HG02885 (cell line): ENCODE measurements at regions not wholly inside any gene's neighbourhood (a gene's known extent, or its start where the extent isn't known, plus 50 kb on each side); places are given as distances from the start of the nearest gene placed in this dataset.

ENCODE experiments used
- ATAC-seq: cut with Tn5 transposase; IDR thresholded peaks from one replicate; pipeline ENCODE4 v1.9.1; 2021; ENCODE audit warnings: mild to moderate bottlenecking; ENCODE audit not compliant: unreplicated experiment, poor library complexity

- ATAC-seq = no peak
Measured at GRCh38 chr7:35405461-35405860, 151.6 kb upstream of the TBX20 start.

GRCh38 chr7:35401217-35401879, 147.4 kb upstream of the TBX20 start:
- ATAC-seq = no peak

DNA sequence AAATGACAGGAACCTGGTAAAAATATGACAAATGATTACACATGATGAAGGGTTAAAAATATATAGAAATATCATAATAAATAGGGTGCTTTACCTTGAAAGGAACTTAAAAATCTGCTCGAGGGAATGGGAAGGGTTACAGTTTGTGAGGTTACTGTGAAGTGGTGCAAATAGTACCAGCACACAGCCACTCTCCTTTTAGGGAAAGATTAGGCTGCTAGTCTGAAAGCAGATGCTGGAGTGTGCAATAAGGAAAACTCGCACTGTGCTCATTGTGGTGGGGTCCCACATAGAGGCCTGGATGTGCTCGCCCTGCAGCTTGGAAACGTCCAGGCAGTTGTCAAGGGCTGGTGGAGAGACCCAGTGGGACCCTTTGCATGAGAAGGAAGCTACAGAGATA, 145.9 kb upstream of the TBX20 start:
- no peak for ATAC-seq

DNA sequence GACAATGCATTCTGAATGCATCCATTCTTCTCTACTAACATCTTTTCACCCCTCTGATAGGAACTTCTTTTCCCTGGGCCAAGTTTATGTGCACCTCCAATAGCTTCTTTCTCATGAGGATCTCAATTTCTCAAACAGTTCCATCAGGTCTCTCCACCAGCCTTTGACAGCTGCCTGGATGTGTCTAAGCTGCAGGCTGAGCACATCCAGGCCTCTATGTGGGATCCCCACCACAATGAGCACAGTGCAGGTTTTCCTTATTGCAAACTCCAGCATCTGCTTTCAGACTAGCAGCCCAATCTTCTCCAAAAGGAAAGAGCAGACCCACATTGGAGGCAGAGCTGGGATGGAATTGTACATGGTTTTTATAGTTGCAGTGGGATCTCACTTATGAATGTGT, 145.3 kb upstream of the TBX20 start:
- ATAC-seq = no peak

DNA sequence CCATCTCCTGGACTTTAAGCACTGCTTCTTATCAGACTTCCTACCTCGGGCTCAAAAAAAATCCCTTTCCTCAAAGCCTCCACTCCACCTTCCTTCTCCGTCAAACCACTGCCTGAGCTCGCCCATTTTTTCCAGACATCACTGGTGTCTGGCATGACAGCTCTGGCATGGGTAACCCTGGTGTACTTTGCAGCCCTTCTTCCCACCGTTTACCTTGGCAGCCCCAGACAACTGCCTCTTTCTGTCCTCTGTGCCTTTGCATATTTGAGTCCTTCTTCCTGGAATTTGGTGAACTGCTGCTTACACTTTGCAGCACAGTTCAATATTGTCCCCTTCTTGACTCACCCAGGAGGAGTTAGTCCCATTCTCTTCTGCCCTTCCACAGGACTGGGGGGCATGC, 144.6 kb upstream of the TBX20 start:
- no peak for ATAC-seq

DNA sequence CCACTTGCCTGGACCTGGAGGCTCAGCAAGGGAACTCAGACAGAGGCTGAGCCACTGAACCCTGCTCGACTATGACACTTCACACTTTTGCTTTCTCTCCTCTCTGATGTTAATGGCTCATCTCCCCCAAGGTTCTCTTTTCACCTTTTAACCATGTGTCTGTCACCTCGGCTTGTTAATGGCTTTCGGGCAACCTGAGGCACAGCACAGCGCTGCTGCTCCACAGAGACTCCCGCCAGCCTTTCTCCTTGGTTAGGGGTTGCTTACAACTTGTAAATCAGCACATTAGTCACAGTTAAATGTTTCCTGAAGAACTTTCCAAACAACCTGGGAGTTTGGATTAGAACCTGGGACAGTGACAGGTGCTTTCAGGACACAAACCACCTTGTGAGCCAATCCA, 136.2 kb upstream of the TBX20 start:
- no peak for ATAC-seq

DNA sequence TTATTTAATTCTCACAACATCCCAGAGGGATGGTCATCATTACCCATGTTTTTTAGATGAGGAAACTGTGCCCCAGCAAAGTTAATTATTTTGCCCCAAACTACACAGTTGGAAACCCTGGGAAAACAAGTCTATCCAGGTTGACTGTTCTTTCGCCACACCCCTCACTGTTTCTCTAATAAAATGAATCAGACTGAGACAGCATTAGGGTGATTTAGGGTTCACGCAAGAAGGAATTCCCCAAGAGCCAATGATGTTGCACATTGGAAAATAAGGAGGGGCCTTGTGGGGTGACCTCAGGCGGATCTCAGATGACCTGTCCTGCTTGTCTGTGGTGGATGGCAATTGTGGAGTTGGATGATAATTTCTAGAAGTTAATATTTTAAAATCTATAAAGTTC, 135.7 kb upstream of the TBX20 start:
- ATAC-seq = no peak

- ATAC-seq = no peak
Measured at GRCh38 chr7:35386816-35387706, 133.2 kb upstream of the TBX20 start.

- ATAC-seq = no peak
Measured at GRCh38 chr7:35386082-35386815, 132.3 kb upstream of the TBX20 start.

DNA sequence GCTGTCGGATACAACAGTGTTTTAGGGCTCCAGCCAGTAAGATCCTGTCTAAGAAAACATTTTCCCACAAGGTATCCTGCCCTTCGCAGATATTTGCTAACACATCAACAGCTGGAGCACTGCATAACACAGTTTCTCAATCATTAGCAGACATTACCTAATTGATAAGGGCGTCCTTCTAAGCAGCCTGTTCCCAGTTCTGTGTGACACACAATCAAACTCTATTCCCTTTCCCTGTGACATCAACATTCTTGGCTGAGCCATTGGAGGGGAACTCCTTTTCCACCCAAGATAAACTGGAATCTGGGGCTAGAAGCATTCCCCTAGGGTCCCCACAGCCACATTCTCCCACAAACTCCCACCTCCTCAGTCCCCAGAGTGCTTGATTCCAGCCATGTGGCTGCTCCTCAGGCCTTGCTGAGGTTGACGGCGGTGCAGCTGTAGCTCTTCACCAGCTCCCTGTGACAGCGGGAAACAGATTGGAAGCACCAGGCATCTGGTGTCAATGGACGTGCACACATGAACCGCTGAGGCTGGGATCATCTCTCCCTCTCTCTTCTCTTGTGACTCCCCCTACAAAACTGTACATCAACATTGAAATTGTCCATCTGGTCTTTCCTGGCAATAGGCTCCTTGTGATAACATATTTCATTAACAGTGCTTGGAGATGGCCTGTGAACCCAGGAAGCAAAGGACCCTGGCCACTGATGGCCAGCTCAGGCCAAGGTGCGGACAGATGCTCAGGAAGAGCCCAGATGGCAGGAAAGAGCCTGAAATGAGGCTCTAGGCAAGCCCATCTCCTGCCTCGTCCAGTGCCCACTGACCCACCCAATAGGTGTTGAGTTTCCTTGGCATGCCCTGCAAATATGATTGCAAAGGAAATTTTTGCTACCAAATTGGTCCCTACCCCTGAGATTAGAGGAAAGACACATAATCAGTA, 131.1 kb upstream of the TBX20 start:
- no peak for ATAC-seq

DNA sequence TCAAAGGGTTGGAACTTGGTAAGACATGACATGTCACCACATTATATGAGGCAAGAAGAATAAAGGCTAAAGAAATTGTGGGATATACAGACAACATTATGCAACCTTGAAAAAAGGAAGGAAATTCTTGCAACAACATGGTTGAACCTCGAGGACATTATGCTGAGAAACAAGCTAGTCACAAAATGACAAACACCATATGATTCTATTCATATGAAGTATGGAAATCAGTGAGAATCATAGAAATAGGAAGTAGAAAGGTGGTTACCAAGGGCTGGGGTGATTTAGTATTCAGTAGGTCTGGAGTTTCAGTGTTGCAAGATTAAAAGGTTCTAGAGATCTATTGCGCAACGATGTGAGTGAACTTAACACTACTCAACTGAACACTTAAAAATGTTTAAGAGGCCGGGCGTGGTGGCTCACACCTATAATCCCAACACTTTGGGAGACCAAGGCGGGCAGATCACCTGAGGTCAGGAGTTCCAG, 126.9 kb upstream of the TBX20 start:
- no peak for ATAC-seq

GRCh38 chr7:35379481-35379880, 125.6 kb upstream of the TBX20 start:
- ATAC-seq = no peak

DNA sequence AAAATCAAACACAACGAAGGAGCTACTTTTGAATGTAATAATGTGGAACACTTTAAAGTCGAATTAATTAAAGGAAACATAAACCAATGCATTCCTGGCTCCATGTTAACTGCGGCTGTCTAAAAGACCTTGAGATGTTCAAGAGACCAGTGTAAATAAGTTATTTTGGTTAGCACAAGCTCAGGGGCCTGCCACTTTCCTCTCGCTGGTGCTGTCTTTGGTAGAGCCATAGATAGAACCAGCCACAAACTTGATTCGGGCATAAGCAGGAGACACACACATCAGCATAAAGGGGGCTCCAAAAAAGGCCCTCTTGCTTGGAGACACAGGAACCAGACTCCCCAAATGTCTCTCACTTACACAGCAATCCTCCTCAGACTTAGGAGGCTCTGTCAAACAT, 121.6 kb upstream of the TBX20 start:
- no peak for ATAC-seq

GRCh38 chr7:35374858-35375257, 121.0 kb upstream of the TBX20 start:
- ATAC-seq = no peak

DNA sequence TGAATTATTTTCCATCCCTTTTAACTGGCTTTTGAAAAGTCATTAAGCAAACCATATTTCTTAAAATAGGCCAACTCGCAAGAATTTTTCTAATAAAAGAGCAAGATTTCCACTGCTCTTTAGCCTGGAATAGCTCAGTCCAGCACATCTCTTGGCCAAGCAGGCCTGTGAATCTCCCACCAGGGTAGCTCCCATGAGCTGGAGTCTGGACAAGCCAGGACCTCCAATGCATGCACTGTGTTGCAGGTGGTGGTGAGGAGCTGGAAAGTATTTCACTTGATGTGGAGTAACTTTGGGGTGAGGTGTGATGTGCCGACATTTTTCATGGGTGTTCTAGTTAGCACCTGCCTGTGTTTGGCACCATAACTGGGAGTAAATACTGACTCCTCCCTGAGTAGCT, 117.3 kb upstream of the TBX20 start:
- ATAC-seq = no peak

DNA sequence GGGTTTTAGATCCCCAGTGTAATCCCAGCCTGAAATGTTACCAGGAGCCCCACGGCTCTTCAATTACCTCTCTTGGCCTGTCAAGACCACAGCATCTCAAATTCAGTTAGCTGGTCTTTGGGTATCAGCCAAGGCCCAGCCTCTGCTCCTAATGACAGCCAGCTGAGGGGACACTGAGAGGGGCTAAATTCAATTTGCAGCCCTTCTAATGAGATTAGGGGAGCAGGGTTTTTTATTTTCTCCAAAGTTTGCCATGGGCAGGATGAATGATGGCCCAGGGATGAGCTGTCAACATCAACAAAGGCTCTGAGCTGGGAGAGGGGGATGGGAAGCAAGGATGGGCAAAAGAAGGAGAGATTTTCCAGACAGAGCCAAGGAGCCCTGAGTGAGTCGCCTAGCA, 116.8 kb upstream of the TBX20 start:
- no peak for ATAC-seq

DNA sequence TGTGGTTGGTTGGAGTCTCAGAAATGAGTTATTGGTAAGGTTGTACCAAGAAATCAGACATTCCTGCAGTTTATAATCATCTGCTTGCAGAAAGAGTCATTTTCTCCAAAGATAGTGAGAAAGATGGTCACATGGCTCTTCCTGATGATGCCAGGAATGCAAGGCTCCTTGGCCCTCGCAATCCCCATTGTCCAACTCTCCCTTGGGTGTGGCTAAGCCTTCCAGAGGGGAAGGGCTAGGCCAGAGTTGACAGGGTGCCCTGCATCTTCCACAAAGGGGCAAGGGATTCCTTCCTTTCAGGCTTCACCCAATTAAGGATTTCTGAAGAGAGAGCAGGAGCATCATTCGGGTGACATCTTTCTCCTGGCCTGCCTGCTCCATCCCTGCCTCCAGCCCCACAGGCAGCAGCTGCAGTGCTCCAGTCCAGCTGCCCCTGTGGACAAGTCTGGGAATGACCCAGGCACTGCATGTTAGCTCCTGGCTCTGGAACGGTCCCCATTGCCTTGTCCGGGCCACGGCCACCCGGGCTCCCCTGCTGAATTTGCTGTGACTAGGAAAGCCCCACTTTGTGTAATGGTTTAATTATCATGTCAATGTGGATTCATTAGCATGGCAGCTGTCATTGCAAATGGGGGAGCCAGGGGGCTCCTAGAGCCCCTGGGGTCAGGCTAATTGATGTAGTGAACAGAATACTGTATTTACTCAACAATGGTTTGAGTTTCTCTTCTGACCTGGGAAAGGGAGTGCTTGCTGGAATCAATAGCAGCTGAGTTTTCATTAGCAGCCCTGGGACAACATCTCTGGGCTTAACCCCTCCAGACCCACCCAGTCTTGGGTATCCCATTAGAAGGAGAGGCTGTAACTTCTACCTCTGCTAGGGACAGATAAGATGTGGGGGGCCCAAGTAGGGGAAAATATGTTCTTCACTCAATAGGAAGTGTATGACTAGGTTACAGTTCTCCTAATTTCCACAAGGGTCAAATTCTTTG, 112.6 kb upstream of the TBX20 start:
- ATAC-seq = no peak

DNA sequence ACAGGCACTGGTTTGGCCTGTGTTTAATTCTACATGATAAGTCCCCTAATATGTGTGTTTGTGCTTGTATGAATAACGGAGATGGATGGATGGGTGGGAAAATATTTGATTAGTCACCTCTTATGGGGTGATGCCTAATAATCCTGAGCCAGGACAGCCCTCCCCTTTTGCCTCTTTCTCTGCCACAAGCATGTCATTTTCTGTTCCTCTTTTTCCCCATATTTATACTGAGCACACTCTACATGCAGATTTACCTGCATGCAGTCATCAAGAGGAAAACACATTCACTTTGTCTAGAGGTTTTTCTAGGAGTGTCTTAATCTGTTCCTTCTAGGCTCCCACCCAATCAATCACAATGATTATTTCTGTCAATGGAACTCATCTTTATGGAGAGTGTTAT, 111.6 kb upstream of the TBX20 start:
- no peak for ATAC-seq

DNA sequence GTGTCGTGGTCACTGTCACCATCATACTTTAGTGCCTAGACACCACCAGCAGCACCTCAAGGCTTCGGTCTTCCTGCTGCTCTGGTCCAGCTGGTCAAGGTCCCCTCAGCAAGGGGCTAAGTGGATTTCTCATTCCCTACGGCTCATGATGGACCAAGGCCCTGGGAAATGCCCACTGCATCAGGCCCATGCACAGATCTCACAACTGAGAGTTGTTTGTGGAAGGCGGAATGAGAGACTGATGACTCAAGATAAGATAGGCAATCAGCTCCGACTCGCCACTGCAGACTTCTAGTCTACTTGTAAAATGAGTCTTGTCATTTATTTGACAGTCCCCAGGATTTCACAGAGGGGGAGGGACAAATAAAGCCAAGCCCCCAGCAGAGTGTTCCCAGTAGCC, 108.4 kb upstream of the TBX20 start:
- ATAC-seq = no peak
